Fibroblast of lung (primary cell): ENCODE measurements at regions not wholly inside any gene's neighbourhood (a gene's known extent, or its start where the extent isn't known, plus 50 kb on each side); places are given as distances from the start of the nearest gene placed in this dataset.

Experiments
- DNase-seq, 2 donors: peaks; one replicate each; pipeline versions ENCODE4 v3.0.0 to v3.0.0-alpha.2; 2010; ENCODE audit warnings: low read depth in 2 of 2
- H2AFZ ChIP-seq: 2 replicates; pipeline ENCODE4 v1.5.1; 2012; ENCODE audit warnings: low read length, control low read depth, inconsistent platforms
- H3K27ac ChIP-seq: 2 replicates; pipeline ENCODE4 v1.5.1; 2011; ENCODE audit warnings: low read length, control low read depth; ENCODE audit not compliant: insufficient read depth
- H3K27me3 ChIP-seq: 2 replicates; pipeline ENCODE4 v1.5.1; 2011; ENCODE audit warnings: mild to moderate bottlenecking, low read length; ENCODE audit not compliant: control insufficient read depth, insufficient read depth
- H3K36me3 ChIP-seq: 2 replicates; pipeline ENCODE4 v1.5.1; 2011; ENCODE audit warnings: low read length; ENCODE audit not compliant: control insufficient read depth, insufficient read depth
- H3K4me1 ChIP-seq: 2 replicates; pipeline ENCODE4 v1.5.1; 2011; ENCODE audit warnings: low read length; ENCODE audit not compliant: control insufficient read depth, insufficient read depth; ENCODE audit errors: extremely low read depth
- H3K4me2 ChIP-seq: 2 replicates; pipeline ENCODE4 v1.5.1; 2011; ENCODE audit warnings: low read length, control low read depth; ENCODE audit not compliant: insufficient read depth; ENCODE audit errors: extremely low read depth
- H3K4me3 ChIP-seq, 4 experiments: fragments of 200-600 bp in 1 of 4; sonication (generic) in 1 of 4; replicated peaks in 1 of 4; 2 replicates each; pipeline ENCODE4 v1.5.1; 2011 to 2016; ENCODE audit warnings: low read length in 4 of 4, low read depth in 3 of 4, mild to moderate bottlenecking in 3 of 4, control low read depth in 2 of 4, inconsistent platforms in 1 of 4, mixed read lengths in 1 of 4; ENCODE audit not compliant: insufficient read depth in 1 of 4; ENCODE audit errors: control extremely low read depth in 1 of 4
- H3K79me2 ChIP-seq: 2 replicates; pipeline ENCODE4 v1.5.1; 2012; ENCODE audit warnings: mild to moderate bottlenecking, low read length, inconsistent platforms; ENCODE audit not compliant: control insufficient read depth, insufficient read depth
- H3K9ac ChIP-seq: 2 replicates; pipeline ENCODE4 v1.5.1; 2011; ENCODE audit warnings: mild to moderate bottlenecking, low read length, control low read depth; ENCODE audit not compliant: insufficient read depth
- H3K9me3 ChIP-seq: 2 replicates; pipeline ENCODE4 v1.5.1; 2012; ENCODE audit warnings: low read depth, low read length; ENCODE audit not compliant: control insufficient read depth, insufficient read depth
- H4K20me1 ChIP-seq: 2 replicates; pipeline ENCODE4 v1.5.1; 2011; ENCODE audit warnings: low read length; ENCODE audit not compliant: control insufficient read depth, insufficient read depth; ENCODE audit errors: extremely low read depth
- EZH2 ChIP-seq: IDR thresholded peaks from 2 replicates; pipeline ENCODE4 v1.5.1; 2012; ENCODE audit warnings: low read length, control low read depth, mild to moderate bottlenecking; ENCODE audit errors: missing control alignments
- TF ChIP-seq, protein P1 (sequence below), 2 donors: IDR thresholded peaks in 1 of 2; conservative IDR thresholded peaks in 1 of 2; 1 replicate in 1 of 2; 2 replicates in 1 of 2; pipeline ENCODE4 v1.5.1; 2011 to 2012; ENCODE audit warnings: low read length in 2 of 2, control low read depth in 1 of 2, inconsistent platforms in 1 of 2, low read depth in 1 of 2, mild to moderate bottlenecking in 1 of 2

DNA sequence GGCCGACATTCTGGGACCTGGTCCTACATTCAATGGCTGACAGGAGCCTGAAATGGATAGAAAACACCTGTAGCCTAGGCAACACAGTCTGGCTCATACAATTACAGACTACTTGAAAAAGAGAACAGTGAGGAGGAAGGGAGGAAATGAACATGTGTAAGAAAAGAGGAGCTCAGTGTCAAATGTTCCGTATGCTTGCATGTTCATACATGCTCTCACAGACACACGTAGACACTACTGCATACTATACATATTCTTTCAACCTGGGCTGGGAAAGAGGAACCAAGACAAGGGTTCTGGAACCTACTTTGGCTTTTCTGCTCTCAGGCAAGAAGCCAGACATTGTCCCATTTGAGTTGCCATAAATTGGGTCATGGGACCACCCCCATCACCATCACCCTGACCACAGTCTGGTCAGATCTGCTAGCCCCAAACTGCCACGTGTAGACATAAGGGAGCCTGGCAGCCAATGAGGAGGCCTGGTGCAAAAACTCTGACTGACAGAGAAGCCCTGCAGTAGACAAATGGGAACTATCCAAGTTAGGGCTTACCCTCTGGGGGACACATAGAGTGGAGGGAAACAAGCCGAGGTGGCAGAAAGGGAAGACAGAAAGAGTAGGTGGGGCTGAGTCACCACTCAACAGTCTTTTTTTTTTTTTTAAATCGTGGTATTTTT lies 310.0 kb downstream of the SHQ1 start:
- H3K36me3 ChIP-seq, result no peaks in the 10 kb centered on the region
- no peak overlapping the region for H3K4me2 ChIP-seq
- H3K9ac ChIP-seq, result no peak overlapping the region
- H3K79me2 ChIP-seq, result no peaks in the 10 kb centered on the region
- no peaks in the 10 kb centered on the region for H3K4me1 ChIP-seq
- TF ChIP-seq EZH2, result no peak
- TF ChIP-seq, protein P1, sequence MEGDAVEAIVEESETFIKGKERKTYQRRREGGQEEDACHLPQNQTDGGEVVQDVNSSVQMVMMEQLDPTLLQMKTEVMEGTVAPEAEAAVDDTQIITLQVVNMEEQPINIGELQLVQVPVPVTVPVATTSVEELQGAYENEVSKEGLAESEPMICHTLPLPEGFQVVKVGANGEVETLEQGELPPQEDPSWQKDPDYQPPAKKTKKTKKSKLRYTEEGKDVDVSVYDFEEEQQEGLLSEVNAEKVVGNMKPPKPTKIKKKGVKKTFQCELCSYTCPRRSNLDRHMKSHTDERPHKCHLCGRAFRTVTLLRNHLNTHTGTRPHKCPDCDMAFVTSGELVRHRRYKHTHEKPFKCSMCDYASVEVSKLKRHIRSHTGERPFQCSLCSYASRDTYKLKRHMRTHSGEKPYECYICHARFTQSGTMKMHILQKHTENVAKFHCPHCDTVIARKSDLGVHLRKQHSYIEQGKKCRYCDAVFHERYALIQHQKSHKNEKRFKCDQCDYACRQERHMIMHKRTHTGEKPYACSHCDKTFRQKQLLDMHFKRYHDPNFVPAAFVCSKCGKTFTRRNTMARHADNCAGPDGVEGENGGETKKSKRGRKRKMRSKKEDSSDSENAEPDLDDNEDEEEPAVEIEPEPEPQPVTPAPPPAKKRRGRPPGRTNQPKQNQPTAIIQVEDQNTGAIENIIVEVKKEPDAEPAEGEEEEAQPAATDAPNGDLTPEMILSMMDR (conservative IDR thresholded peaks at IDR 0.05 in 1 of 2, IDR thresholded peaks at IDR 0.05 in 1 of 2; ENCODE audit: low read depth in 1 of 2, low read length in 2 of 2), result no peak
- no peak for DNase-seq
- no peaks in the 10 kb centered on the region for H3K27me3 ChIP-seq
- no peak overlapping the region for H2AFZ ChIP-seq
- H3K27ac ChIP-seq, result no peak overlapping the region
- H3K9me3 ChIP-seq, result no peaks in the 10 kb centered on the region
- no peaks in the 10 kb centered on the region for H4K20me1 ChIP-seq
- no peak overlapping the region for H3K4me3 ChIP-seq

DNA sequence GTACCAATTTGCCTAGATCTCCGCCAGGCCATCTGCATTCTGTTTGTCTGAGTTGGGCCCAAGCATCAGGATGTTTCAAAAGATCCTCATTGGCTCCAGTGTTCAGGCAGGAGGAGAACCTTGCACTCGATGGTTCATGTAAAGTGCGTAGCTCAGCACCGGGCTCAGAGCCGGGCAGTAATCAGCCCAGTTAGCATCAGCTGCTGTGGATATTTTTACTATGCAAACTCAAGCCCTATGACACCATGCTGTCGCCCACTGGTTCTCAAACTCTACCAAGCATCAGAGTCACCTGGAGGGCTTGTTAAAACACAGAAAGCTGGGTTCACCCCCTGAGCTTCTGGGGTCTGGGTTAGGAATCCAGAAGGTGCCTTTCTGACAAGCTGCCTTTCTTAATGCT lies 310.8 kb downstream of the SHQ1 start:
- Histone ChIP-seq H4K20me1 (no peaks in the 10 kb centered on the region), H3K79me2 (no peaks in the 10 kb centered on the region), H3K9ac (no peak overlapping the region), H3K9me3 (no peaks in the 10 kb centered on the region), H3K4me2 (no peak overlapping the region), H3K27me3 (no peaks in the 10 kb centered on the region), H3K4me3 (no peak overlapping the region), H2AFZ (no peak overlapping the region), H3K36me3 (no peaks in the 10 kb centered on the region), H3K27ac (no peak overlapping the region), H3K4me1 (no peaks in the 10 kb centered on the region)
- no peak for DNase-seq
- no peak for TF ChIP-seq EZH2
- TF ChIP-seq, protein P1 (conservative IDR thresholded peaks at IDR 0.05 in 1 of 2, IDR thresholded peaks at IDR 0.05 in 1 of 2; ENCODE audit: low read depth in 1 of 2, low read length in 2 of 2), result no peak

DNA sequence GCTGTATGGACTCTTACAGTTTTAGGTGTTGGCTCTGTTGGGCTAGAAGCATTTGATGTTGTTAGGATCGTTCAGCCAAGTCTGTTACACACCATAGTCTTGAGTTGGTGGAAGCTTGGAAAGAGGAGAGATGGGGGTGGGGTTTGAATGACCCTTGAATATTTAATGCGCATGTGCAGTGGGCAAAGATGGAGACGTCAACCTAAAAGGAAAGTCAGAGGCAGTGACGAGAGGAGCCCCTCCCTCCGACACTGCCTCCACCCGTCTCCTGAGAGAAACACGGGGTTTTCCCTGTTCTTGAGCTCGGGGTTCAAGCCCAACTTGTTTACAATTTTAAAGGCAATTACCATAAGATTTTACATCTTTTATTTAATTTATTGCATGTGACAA lies 311.4 kb downstream of the SHQ1 start:
- Histone ChIP-seq H2AFZ (no peak overlapping the region), H3K9me3 (no peaks in the 10 kb centered on the region), H3K36me3 (no peaks in the 10 kb centered on the region), H4K20me1 (no peaks in the 10 kb centered on the region), H3K9ac (no peak overlapping the region), H3K27ac (no peak overlapping the region), H3K4me1 (no peaks in the 10 kb centered on the region), H3K27me3 (no peaks in the 10 kb centered on the region), H3K79me2 (no peaks in the 10 kb centered on the region), H3K4me3 (no peak overlapping the region), H3K4me2 (no peak overlapping the region)
- no peak for DNase-seq
- TF ChIP-seq EZH2, result no peak
- TF ChIP-seq, protein P1 (conservative IDR thresholded peaks at IDR 0.05 in 1 of 2, IDR thresholded peaks at IDR 0.05 in 1 of 2; ENCODE audit: low read depth in 1 of 2, low read length in 2 of 2), result no peak
